GM23248 (cell line): ENCODE measurements at regions not wholly inside any gene's neighbourhood (a gene's known extent, or its start where the extent isn't known, plus 50 kb on each side); places are given as distances from the start of the nearest gene placed in this dataset.

Source experiments
- EZH2 ChIP-seq: fragments of 200-600 bp; sonication (generic); IDR thresholded peaks from 2 replicates; pipeline ENCODE4 v1.6.1; 2018; ENCODE audit warnings: antibody characterized with exemption, mild to moderate bottlenecking; ENCODE audit not compliant: insufficient read depth, poor library complexity, severe bottlenecking
- EZH2phosphoT487 ChIP-seq: fragments of 200-600 bp; sonication (generic); IDR thresholded peaks from 2 replicates; pipeline ENCODE4 v1.6.1; 2018; ENCODE audit warnings: antibody characterized with exemption, moderate library complexity, mild to moderate bottlenecking, low read depth; ENCODE audit not compliant: insufficient read depth

- TF ChIP-seq EZH2 (no peak), EZH2phosphoT487 (no peak)
These were observed 55.6 kb upstream of the COL5A1 start for GRCh38 chr9:134585746-134586706.
